Prostate gland (tissue), 2 donors: ENCODE measurements at regions not wholly inside any gene's neighbourhood (a gene's known extent, or its start where the extent isn't known, plus 50 kb on each side); places are given as distances from the start of the nearest gene placed in this dataset.

Source experiments
- CTCF ChIP-seq, 4 experiments: fragments of 200-600 bp in 2 of 4; fragments of 450-650 bp in 2 of 4; sonication (generic) in 2 of 4; IDR thresholded peaks; 1 replicate in 3 of 4; 2 replicates in 1 of 4; pipeline ENCODE4 v1.5.1; 2016 to 2019; ENCODE audit warnings: antibody characterized with exemption in 4 of 4, mild to moderate bottlenecking in 2 of 4, moderate library complexity in 2 of 4
- POLR2A ChIP-seq: fragments of 450-650 bp; IDR thresholded peaks from one replicate; pipeline ENCODE4 v1.6.1; 2016; ENCODE audit warnings: antibody characterized with exemption, mild to moderate bottlenecking
- POLR2AphosphoS5 ChIP-seq: sonication (generic); formaldehyde crosslinking; IDR thresholded peaks from one replicate; pipeline ENCODE4 v1.6.1; 2017; ENCODE audit warnings: antibody characterized with exemption

- TF ChIP-seq POLR2A (no peak), POLR2AphosphoS5 (no peak), CTCF (IDR thresholded peaks at IDR 0.05) (no peak)
Observed at GRCh38 chr10:60495338-60496055, 105.8 kb upstream of the ANK3 start.
